ENCODE measurements at regions not wholly inside any gene's neighbourhood (a gene's known extent, or its start where the extent isn't known, plus 50 kb on each side); places are given as distances from the start of the nearest gene placed in this dataset.

- no peak for DNase-seq
Measured at GRCh38 chr13:73879346-73880015, 254.7 kb downstream of the KLF12 start.

- no peak for DNase-seq
Measured at GRCh38 chr13:73877399-73877798, 256.8 kb downstream of the KLF12 start.

- DNase-seq: no peak
Measured at GRCh38 chr13:73876323-73876722, 257.9 kb downstream of the KLF12 start.

- DNase-seq: no peak
Measured at GRCh38 chr13:73873940-73874830, 260.0 kb downstream of the KLF12 start.

GRCh38 chr13:73872397-73872796, 261.8 kb downstream of the KLF12 start:
- DNase-seq: no peak

- DNase-seq: no peak
Measured at GRCh38 chr13:73870970-73871935, 263.0 kb downstream of the KLF12 start.

- DNase-seq: peak in 2 of 3 donors; percentile 5 to 23
Measured at GRCh38 chr13:73870036-73870741, 264.0 kb downstream of the KLF12 start.

- DNase-seq: no peak
Measured at GRCh38 chr13:73865027-73865426, 269.2 kb downstream of the KLF12 start.

GRCh38 chr13:73861136-73861535, 273.1 kb downstream of the KLF12 start:
- no peak for DNase-seq

- no peak for DNase-seq
Measured at GRCh38 chr13:73860501-73860900, 273.7 kb downstream of the KLF12 start.

GRCh38 chr13:73859841-73860240, 274.4 kb downstream of the KLF12 start:
- DNase-seq: no peak

- no peak for DNase-seq
Measured at GRCh38 chr13:73857106-73857505, 277.1 kb downstream of the KLF12 start.

- DNase-seq: no peak
Measured at GRCh38 chr13:73851104-73851503, 283.1 kb downstream of the KLF12 start.

- DNase-seq: no peak
Measured at GRCh38 chr13:73850104-73850873, 283.9 kb downstream of the KLF12 start.

GRCh38 chr13:73849292-73849691, 284.9 kb downstream of the KLF12 start:
- no peak for DNase-seq

- DNase-seq: no peak
Measured at GRCh38 chr13:73844986-73845385, 289.2 kb downstream of the KLF12 start.

GRCh38 chr13:73842626-73843025, 291.6 kb downstream of the KLF12 start:
- no peak for DNase-seq

- no peak for DNase-seq
Measured at GRCh38 chr13:73842184-73842583, 292.0 kb downstream of the KLF12 start.

GRCh38 chr13:73837147-73837546, 297.1 kb downstream of the KLF12 start:
- no peak for DNase-seq

- DNase-seq: peak; percentile 39 to 68 (median 65)
Measured at GRCh38 chr13:73835138-73835721, 299.0 kb downstream of the KLF12 start.

All from suppressor macrophage treated with lipopolysaccharide for 1 hour (primary cell).